GM12864 (cell line): ENCODE measurements at regions not wholly inside any gene's neighbourhood (a gene's known extent, or its start where the extent isn't known, plus 50 kb on each side); places are given as distances from the start of the nearest gene placed in this dataset.

Experiments
- DNase-seq: peaks from one replicate; pipeline ENCODE4 v3.0.0-alpha.2; 2011; ENCODE audit warnings: low read depth
- H3K4me3 ChIP-seq: 2 replicates; pipeline ENCODE4 v1.5.1; 2011; ENCODE audit warnings: mild to moderate bottlenecking, low read depth, low read length, control low read depth
- CTCF ChIP-seq: IDR thresholded peaks from 2 replicates; pipeline ENCODE4 v1.5.1; 2011; ENCODE audit warnings: low read depth, mild to moderate bottlenecking, moderate library complexity, low read length, control low read depth, inconsistent platforms; ENCODE audit errors: missing control alignments

GRCh38 chr7:25358926-25359325, 130.6 kb upstream of the NPVF start:
- no peak overlapping the region for H3K4me3 ChIP-seq
- TF ChIP-seq CTCF = no peak
- DNase-seq = no peak

GRCh38 chr7:25359471-25360059, 131.3 kb upstream of the NPVF start:
- H3K4me3 ChIP-seq = no peak overlapping the region
- TF ChIP-seq CTCF = no peak
- DNase-seq = no peak

DNA sequence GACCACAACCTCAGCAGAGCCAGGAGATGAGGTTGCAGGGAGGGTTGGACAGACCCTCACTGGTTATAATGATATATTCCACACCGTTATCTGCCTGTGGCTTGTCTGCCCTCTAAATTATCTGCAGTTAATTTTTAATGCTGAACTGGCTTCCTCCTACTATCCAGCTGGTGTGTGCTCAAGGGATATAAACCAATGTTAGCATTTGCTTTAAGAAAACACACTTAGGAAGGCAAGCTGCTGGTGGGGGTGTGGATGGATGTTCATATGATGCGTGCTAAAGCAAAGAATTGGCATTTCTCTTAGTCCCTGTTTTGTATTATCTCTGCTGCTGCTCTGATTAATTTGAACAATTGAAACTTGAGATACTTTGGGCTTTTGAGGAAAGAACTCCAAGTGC, 132.2 kb upstream of the NPVF start:
- DNase-seq = no peak
- TF ChIP-seq CTCF = no peak
- H3K4me3 ChIP-seq = no peak overlapping the region

DNA sequence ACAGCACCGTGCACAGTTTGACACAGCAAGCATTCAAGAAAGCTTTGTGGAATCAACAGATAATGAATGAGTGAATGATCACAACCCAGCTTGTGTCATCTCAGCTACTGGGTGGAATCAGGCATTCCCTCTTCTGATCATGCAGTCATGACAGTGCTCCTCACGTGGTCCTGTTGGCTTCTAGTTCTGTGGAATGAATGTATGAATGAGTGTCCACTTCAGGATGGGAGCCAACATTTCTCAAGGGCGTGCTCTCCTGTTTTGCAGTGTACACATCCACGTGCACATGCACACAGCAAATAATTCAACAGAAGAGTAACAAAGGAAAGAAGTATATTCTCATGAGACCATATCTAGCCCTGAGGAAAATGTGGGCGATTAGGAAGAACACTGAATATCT, 133.1 kb upstream of the NPVF start:
- H3K4me3 ChIP-seq = no peak overlapping the region
- DNase-seq = no peak
- no peak for TF ChIP-seq CTCF

- H3K4me3 ChIP-seq = no peak overlapping the region
- DNase-seq = no peak
- no peak for TF ChIP-seq CTCF
Measured at GRCh38 chr7:25361863-25362262, 133.6 kb upstream of the NPVF start.

- H3K4me3 ChIP-seq = no peak overlapping the region
- DNase-seq = no peak
- TF ChIP-seq CTCF = no peak
Measured at GRCh38 chr7:25368599-25369201, 140.4 kb upstream of the NPVF start.

GRCh38 chr7:25369786-25370185, 141.5 kb upstream of the NPVF start:
- H3K4me3 ChIP-seq = no peak overlapping the region
- no peak for TF ChIP-seq CTCF
- no peak for DNase-seq
